Suprapubic skin (tissue), 4 donors: ENCODE measurements at regions not wholly inside any gene's neighbourhood (a gene's known extent, or its start where the extent isn't known, plus 50 kb on each side); places are given as distances from the start of the nearest gene placed in this dataset.

ENCODE experiments used
- EP300 ChIP-seq: sonication (generic); formaldehyde crosslinking; IDR thresholded peaks from one replicate; pipeline ENCODE4 v1.6.1; 2017; ENCODE audit warnings: antibody characterized with exemption
- POLR2A ChIP-seq, 2 donors: fragments of 450-650 bp; IDR thresholded peaks; one replicate each; pipeline ENCODE4 v1.6.1; 2017; ENCODE audit warnings: antibody characterized with exemption in 2 of 2, mild to moderate bottlenecking in 2 of 2, moderate library complexity in 2 of 2
- POLR2AphosphoS5 ChIP-seq, 3 donors: sonication (generic); formaldehyde crosslinking; IDR thresholded peaks; one replicate each; pipeline ENCODE4 v1.6.1; 2017; ENCODE audit warnings: antibody characterized with exemption in 3 of 3
- TF ChIP-seq, protein P1 (sequence below), 2 donors: fragments of 200-600 bp in 1 of 2; fragments of 450-650 bp in 1 of 2; sonication (generic) in 1 of 2; IDR thresholded peaks; one replicate each; pipeline ENCODE4 v1.5.1; 2016 to 2019; ENCODE audit warnings: antibody characterized with exemption in 2 of 2, mild to moderate bottlenecking in 1 of 2, moderate library complexity in 1 of 2

DNA sequence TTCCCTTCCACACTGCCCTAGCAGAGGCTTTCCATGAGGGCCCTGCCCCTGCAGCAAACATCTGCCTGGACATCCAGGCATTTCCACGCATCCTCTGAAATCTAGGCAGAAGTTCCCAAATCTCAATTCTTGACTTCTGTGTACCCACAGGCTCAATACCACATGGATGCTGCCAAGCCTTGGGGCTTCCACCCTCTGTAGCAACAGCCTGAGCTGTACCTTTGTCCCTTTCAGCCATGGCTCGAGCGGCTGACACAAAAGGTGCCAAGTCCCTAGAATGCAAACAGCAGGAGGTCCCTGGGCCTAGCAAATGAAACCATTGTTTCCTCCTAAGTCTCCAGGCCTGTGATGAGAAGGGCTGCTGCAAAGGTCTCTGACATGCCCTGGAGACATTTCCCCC lies 744.5 kb upstream of the LINC00305 start:
- TF ChIP-seq, protein P1, sequence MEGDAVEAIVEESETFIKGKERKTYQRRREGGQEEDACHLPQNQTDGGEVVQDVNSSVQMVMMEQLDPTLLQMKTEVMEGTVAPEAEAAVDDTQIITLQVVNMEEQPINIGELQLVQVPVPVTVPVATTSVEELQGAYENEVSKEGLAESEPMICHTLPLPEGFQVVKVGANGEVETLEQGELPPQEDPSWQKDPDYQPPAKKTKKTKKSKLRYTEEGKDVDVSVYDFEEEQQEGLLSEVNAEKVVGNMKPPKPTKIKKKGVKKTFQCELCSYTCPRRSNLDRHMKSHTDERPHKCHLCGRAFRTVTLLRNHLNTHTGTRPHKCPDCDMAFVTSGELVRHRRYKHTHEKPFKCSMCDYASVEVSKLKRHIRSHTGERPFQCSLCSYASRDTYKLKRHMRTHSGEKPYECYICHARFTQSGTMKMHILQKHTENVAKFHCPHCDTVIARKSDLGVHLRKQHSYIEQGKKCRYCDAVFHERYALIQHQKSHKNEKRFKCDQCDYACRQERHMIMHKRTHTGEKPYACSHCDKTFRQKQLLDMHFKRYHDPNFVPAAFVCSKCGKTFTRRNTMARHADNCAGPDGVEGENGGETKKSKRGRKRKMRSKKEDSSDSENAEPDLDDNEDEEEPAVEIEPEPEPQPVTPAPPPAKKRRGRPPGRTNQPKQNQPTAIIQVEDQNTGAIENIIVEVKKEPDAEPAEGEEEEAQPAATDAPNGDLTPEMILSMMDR (IDR thresholded peaks at IDR 0.05): no peak
- no peak for TF ChIP-seq POLR2A (IDR thresholded peaks at IDR 0.05)
- TF ChIP-seq EP300: no peak
- TF ChIP-seq POLR2AphosphoS5 (IDR thresholded peaks at IDR 0.05): no peak
